ENCODE measurements at regions not wholly inside any gene's neighbourhood (a gene's known extent, or its start where the extent isn't known, plus 50 kb on each side); places are given as distances from the start of the nearest gene placed in this dataset.

- Histone ChIP-seq H3K9me2 (ENCODE audit: insufficient read depth, low read length) (no peaks in the 10 kb centered on the region), H3K9ac (ENCODE audit: low read length) (no peak overlapping the region), H3K9me3 (ENCODE audit: low read length) (no peaks in the 10 kb centered on the region), H3K4me3 (ENCODE audit: low read length) (no peak overlapping the region), H3K27ac (ENCODE audit: low read length) (no peak overlapping the region), H3K36me3 (ENCODE audit: insufficient read depth, low read length) (no peaks in the 10 kb centered on the region), H3K27me3 (ENCODE audit: insufficient read depth, low read depth, low read length) (no peaks in the 10 kb centered on the region), H3K4me2 (ENCODE audit: low read length) (no peak overlapping the region), H3K79me2 (replicated peaks; ENCODE audit: insufficient read depth, low read length) (no peaks in the 10 kb centered on the region), H4K20me1 (ENCODE audit: insufficient read depth) (no peaks in the 10 kb centered on the region), H3F3A (ENCODE audit: insufficient read depth, low read length, poor library complexity, severe bottlenecking) (no peaks in the 10 kb centered on the region), H2AFZ (ENCODE audit: low read depth, low read length) (no peak overlapping the region)
- TF ChIP-seq MXI1 (conservative IDR thresholded peaks at IDR 0.05; ENCODE audit: poor library complexity, severe bottlenecking), result no peak
- no peak for TF ChIP-seq TAF1 (IDR thresholded peaks at IDR 0.05; ENCODE audit: low read depth)
- TF ChIP-seq REST (IDR thresholded peaks at IDR 0.05; ENCODE audit: borderline replicate concordance), result no peak
- no peak for TF ChIP-seq CTCF (IDR thresholded peaks at IDR 0.05; ENCODE audit: poor library complexity, severe bottlenecking)
- no peak for TF ChIP-seq RAD21 (conservative IDR thresholded peaks at IDR 0.05)
- TF ChIP-seq EZH2 (IDR thresholded peaks at IDR 0.05; ENCODE audit: borderline replicate concordance, insufficient read depth, low read length, poor library complexity, severe bottlenecking), result no peak
- TF ChIP-seq EP300 (conservative IDR thresholded peaks at IDR 0.05; ENCODE audit: poor library complexity, severe bottlenecking), result no peak
- TF ChIP-seq POLR2AphosphoS5 (IDR thresholded peaks at IDR 0.05), result no peak
- TF ChIP-seq SMC3 (conservative IDR thresholded peaks at IDR 0.05; ENCODE audit: poor library complexity), result no peak
Observed at GRCh38 chr21:41061701-41062100, 106.3 kb upstream of the BACE2 start.

- no peak overlapping the region for H3K27ac ChIP-seq (ENCODE audit: low read length)
- no peaks in the 10 kb centered on the region for H3K36me3 ChIP-seq (ENCODE audit: insufficient read depth, low read length)
- no peak overlapping the region for H3K9ac ChIP-seq (ENCODE audit: low read length)
- H3K27me3 ChIP-seq (ENCODE audit: insufficient read depth, low read depth, low read length), result no peaks in the 10 kb centered on the region
- no peaks in the 10 kb centered on the region for H3K79me2 ChIP-seq (replicated peaks; ENCODE audit: insufficient read depth, low read length)
- H3K4me2 ChIP-seq (ENCODE audit: low read length), result no peak overlapping the region
- H3K9me2 ChIP-seq (ENCODE audit: insufficient read depth, low read length), result no peaks in the 10 kb centered on the region
- TF ChIP-seq MXI1 (conservative IDR thresholded peaks at IDR 0.05; ENCODE audit: poor library complexity, severe bottlenecking) (no peak), TAF1 (IDR thresholded peaks at IDR 0.05; ENCODE audit: low read depth) (no peak), REST (IDR thresholded peaks at IDR 0.05; ENCODE audit: borderline replicate concordance) (no peak), RAD21 (conservative IDR thresholded peaks at IDR 0.05) (no peak), CTCF (IDR thresholded peaks at IDR 0.05; ENCODE audit: poor library complexity, severe bottlenecking) (no peak), POLR2AphosphoS5 (IDR thresholded peaks at IDR 0.05) (no peak), EZH2 (IDR thresholded peaks at IDR 0.05; ENCODE audit: borderline replicate concordance, insufficient read depth, low read length, poor library complexity, severe bottlenecking) (no peak), SMC3 (conservative IDR thresholded peaks at IDR 0.05; ENCODE audit: poor library complexity) (no peak), EP300 (conservative IDR thresholded peaks at IDR 0.05; ENCODE audit: poor library complexity, severe bottlenecking) (no peak)
- no peak overlapping the region for H2AFZ ChIP-seq (ENCODE audit: low read depth, low read length)
- H3K4me3 ChIP-seq (ENCODE audit: low read length), result no peak overlapping the region
- H3K9me3 ChIP-seq (ENCODE audit: low read length), result no peaks in the 10 kb centered on the region
- H3F3A ChIP-seq (ENCODE audit: insufficient read depth, low read length, poor library complexity, severe bottlenecking), result no peaks in the 10 kb centered on the region
- no peaks in the 10 kb centered on the region for H4K20me1 ChIP-seq (ENCODE audit: insufficient read depth)
Observed at GRCh38 chr21:41064334-41064791, 103.6 kb upstream of the BACE2 start.
